HT-29 (cell line): ENCODE measurements at regions not wholly inside any gene's neighbourhood (a gene's known extent, or its start where the extent isn't known, plus 50 kb on each side); places are given as distances from the start of the nearest gene placed in this dataset.

Source experiments
- DNase-seq: peaks from one replicate; pipeline ENCODE4 v3.0.0-alpha.2; 2015; ENCODE audit warnings: low spot score

DNA sequence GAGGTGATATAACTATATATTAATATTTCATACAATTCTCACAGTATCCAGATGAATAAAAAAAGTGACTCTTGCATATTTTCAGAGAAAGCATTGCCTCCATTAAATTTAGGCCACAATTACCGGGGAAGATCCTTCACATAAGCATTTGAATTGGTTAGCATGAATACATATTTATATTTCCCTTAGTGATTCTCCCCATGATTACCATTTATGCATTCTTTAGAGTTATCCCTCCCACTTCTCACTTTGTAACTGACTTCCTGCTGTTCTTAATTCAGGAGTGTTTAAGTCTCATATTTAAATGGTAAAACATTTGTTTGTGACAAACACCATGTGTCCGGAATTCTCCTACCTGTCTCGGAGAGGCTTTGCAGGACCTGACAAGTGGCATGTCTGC is 523.4 kb downstream of the CCDC85A start:
- no peak for DNase-seq

DNA sequence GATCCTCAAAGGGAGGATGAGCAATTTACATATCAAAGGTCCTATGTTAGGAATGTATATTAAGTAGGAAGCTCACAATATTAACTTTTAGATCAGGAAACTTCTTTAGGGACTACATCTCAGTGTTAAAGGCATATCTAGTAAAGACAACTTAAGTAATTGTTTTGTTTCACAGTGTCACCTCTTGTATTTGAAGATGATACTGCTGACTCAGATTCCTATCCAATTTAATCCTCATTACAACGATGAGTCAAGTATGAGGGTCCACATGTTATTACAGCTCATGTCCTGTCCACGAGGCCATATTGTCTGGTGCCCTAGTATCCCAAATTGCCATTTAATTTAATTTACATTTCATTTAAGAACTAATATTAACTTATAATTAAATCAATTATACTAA is 523.9 kb downstream of the CCDC85A start:
- no peak for DNase-seq

DNA sequence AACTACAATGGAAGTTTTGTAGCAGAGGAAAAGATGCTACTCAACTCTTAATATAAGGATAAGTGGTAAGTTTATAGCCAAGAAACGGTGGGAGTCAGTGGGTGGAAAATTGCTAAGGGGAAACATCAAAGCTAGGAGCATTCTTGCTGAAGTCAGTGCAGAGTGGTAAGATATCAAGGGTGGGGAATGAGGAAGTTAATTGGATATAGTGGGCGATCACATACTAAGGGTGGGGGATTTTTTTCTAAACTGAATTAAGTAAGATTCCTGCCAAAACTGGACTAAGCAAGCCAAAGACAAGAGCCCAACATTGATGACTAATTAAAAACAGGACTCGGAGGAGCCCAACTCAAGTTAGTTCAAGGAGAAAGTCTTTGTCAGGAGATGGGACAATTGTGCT is 525.4 kb downstream of the CCDC85A start:
- no peak for DNase-seq

DNA sequence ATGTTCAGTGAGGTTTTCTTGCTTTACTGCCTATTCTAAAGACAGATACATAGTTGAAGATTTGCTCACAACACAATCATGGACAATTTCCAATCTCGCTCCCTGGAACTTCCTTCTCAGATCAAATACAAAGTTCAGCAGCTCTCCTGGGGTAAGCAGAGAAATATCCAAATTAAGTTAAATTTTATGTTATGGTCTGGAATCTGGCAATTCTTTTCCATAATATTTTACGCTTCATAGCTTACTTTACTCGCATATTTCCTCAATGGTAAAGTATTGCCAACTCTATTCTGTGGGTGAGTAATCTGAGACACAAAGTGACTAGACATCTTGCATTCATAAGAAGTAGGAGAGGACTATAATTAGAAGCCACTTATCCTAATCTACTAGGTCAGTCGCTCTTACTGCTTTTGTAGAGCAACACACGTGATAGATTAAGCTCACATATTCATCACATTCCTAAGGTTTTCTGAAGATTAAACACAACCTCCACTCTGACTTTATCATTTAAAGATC is 529.4 kb downstream of the CCDC85A start:
- no peak for DNase-seq

DNA sequence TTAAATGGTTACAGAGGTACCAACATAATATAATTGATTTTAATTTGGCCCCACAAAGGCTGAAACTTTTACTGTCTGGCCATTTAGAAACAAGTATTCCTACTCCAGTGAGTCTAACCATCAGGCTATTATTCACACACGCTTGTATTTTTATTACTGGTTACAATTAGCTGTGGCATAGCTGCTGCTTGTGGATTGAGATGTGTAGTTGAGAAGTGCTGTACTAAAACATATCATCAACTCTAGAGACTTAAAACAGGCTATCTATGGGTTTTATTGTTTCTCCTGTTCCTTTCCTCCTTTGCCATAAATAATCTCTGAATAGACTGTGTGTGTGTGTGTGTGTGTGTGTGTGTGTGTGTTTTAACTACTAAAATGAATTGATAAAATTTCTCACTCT is 530.2 kb downstream of the CCDC85A start:
- DNase-seq = no peak

DNA sequence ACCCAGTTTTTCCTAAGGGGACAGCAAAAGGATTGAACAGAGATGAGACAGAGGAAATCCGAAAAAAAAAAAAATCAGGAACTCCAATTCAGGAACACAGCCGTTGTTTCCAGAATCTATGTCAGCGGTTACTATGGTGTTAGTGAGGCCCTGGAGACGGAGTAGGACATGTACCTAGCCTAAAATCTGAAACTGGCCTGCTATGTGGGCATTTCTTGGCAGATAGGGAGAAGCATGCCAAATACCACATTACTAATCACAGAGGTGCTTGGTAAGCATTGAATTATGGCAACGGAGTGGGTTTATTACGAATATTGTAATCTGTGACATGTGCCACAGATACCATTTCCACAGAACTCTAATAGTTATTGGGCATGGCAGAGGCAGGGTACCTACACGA is 530.6 kb downstream of the CCDC85A start:
- DNase-seq = no peak

DNA sequence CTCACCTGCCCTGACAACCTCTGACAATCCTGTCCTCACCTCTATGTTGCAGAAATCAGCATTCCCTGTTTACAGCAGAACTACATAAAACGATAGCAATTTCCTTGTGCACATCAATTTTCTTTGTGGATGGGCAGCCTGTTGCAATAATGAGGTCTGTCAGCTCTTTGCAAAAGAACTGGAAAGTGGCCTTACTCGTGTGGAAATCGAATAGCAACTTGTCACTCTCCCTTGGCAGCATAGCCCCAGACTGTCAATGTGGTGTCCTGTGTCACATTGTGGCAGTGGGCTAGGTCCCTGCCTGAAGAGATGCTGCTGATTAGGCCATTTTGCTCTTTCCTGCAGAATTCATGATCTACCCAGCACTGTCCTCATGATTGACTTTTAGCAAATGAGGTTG is 531.9 kb downstream of the CCDC85A start:
- no peak for DNase-seq

DNA sequence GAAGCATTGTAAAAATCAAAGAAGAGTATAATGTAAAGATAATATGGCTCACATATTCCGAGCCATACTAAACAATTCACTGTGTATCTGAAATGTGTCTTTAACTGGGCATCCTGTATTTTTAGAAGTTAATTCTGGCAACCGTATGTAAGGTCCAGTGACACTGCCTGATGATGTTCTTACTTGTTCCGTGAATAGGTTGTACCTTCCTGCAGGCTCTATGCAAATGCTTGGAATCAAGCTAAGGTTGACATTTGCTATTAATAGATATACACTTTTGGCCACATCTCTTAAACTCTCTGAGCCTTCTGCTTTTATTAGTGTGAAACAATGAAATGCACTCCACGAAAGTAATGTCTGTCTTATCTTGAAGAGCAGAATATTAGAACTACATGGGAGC is 534.6 kb downstream of the CCDC85A start:
- DNase-seq = no peak

DNA sequence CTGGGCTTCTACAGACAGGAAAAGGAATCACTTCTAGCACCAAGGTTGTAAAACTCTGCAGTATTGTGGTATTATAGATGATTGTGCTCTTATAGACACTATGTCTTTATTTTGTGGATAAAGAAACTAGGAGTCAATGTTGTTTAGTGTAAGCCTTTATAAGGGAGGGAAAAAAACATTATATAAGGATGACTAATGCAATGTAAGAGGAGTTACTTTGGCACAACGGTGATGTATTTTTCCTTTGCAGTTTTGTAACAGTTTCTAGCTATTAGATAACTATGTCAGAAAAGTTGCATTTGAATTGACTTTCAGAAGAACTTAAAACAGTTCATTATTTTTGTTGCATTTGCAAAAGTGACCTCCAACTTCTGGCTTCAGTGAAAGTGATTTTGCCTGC is 545.4 kb downstream of the CCDC85A start:
- no peak for DNase-seq

DNA sequence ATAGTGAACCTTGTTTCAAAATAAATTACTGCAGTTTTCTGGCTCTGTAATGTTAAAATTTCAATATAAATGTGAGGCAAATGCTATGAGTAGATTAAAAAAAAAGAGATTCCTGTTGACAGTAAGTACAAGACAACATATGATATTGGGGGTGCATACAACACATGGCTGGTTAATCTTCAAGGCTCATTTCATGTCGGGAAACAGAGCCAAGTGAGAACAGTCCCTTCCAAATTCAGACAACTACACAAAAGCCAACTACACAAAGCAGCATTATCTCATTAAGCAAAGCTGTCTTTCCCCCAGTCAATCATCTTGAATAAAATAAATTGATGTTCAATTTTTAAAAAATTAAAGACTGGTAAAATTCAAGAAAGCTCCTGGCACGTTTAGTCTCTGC is 549.2 kb downstream of the CCDC85A start:
- DNase-seq = no peak

DNA sequence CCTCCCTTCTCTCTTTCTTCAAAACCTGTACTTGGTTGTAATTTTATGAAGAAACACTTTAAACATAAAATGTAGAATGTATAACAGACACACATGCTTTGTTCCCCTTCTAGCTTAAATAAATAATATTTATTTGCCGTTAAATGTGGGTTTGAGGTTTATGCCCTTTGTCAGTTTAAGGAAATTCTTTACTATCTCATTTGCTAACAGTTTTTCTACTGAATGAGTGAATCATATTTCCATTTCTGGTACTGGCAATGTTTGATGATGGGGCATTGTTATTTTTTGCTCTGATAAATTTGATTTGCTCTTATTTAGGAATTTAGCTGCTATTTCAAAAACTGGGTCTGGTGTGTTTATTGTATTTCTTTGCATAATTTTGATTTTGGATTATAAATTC is 555.6 kb downstream of the CCDC85A start:
- no peak for DNase-seq

DNA sequence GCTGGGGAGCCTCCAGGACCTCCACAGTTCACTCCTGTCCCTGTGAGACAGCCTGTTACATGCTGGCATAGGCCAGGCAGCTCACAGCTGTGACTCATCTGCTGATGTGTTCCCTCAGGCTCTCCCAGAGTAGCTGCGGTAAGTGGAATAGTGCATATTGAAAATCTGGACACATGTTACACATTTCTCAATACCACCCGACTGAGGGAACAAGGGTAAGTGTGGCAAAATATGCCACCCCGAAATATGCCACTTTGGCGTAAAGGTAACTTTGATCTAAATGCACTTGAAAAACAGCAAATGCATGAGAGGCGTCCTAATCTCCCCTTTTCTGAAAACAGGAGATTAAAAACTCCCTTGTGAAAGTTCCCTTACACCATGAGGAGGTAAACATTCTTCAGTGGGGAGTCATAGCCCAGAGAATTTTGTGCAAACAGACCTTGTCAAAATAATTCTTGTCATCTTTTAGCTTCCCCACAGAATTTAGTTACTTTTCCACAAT is 557.9 kb downstream of the CCDC85A start:
- no peak for DNase-seq

DNA sequence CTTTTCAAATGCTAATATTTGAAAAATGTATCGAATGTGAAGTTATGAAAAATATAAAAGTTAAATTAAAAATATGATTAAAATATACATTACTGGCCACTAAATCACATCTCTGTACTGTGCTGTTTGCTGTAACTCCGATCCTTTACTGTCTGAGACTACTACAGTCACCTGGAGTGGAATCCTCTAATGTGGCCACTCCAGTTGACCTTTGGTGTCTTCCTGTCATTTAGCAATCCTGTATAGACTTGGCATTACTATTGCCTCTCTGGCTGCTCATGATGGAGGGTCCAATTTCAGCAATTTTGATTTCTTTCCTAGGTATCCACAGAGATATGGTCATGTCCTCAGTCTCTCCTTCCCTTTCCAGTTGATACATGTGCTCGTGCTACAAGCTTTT is 560.0 kb downstream of the CCDC85A start:
- no peak for DNase-seq

DNA sequence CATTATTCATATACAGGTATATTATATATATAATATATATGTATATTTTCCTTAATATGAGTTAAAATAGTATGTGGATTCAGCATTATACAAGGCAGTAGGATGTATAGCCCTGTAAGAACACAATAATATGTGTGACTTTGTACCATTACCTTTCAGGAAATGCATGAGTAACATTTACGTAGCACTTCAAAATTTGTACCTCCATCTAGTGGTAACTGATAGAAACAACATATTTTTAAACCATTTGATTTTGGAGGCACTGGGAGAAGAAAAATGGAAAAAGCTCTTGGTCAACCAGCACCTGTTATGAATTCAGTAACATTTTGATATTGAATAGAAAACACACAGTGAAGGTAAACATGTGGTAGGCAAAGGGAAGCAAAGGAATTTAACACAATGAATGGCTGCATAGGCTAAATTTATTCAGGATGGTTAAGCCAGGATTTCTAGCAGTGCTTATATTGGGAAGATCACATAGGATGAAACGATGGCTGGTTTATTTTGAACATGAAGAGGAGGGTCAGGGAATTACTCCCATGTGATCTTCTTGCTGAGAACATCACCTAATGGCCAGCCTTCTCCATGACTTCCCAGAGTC is 565.5 kb downstream of the CCDC85A start:
- peak; percentile 27 for DNase-seq

DNA sequence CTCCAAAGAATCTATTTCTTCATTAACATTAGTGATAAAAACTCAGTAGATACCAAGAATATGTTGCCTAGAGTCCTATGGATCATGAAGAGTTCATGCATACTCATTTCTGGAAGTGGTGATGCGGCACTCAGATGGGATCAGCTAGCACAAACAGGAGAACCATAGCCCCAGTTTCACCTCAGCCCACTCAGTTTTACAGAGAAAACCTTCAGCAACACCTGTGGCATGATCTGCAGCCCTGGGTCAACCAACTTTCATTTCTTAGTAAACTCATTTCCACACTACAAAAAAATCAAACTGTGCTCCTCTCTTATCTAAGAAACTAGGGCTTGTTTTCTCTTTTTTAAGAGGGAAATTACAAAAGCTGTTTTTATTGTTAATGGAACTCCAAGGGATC is 569.4 kb downstream of the CCDC85A start:
- DNase-seq = no peak

DNA sequence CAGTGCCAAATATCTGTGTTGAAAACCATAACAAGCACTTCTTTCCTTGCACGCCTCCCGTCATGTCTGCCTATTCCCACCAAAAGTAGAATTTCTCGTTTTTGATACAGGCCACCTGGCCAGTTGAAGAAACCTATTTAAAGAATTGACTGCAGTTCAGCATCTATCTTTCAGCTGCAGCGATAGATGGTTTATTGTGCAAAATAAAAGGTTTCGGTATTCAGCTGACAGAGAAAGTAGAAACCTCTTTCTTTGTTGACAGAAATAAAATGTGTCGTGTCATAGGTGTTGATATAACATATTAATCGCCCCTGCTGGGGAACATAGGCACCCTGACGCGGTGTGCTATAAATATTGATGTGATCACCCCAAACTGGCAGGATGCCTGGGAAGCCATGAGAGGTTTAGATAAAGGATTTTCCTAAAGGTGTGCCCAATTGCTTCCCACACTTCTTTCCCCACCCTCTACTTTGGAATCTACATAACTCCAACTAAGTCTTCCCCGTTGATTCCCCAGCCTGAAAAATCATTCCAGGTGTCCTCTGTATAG is 570.4 kb downstream of the CCDC85A start:
- no peak for DNase-seq

DNA sequence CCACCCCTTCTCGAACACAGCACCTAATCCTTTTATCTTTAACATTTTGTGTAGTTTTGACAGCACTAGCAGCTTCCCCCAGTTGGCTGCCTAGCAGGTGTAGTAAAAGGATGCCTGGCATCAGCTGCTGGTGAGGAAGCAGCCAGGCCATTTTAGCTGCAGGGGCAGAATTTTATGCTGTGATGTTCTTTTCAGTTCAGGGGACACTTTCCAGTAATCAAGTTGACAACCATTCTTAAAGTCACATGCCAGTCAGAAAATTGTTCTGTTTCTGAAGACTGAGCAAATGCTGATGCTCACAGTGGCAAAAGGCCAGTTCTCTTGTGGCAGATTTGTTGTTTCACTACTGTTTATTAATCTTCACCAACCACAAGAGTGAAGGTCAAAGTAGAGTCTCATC is 570.8 kb downstream of the CCDC85A start:
- no peak for DNase-seq

DNA sequence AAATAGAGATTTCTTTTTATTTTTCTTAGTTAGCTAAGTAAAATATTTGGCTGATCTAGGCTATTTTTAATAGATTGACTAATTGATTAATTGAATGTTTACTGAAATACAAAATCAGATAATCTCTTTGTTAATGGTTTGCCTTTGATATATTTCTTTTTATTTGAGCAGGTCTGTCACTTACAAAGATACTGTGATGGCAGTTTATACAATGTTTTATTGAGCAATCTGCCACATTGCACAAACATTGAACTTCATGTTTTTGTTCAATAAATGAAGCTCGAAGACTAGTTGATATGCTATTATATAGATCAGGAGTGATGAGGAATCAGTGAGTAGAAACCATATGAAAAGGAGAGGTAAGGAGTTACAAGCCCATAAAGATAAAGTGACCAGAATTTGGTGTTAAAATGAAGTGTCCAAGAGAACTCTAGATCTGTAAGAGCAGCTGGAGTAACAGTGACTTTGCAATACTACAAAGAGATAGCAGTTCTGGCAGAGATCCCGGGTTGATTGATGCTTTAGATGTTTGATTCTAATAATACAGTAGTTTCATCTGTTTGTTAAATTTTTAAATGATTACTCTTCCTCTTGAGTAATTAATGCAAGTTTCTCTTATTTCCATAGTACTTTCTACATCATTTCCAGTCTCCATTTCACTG is 574.2 kb downstream of the CCDC85A start:
- no peak for DNase-seq

DNA sequence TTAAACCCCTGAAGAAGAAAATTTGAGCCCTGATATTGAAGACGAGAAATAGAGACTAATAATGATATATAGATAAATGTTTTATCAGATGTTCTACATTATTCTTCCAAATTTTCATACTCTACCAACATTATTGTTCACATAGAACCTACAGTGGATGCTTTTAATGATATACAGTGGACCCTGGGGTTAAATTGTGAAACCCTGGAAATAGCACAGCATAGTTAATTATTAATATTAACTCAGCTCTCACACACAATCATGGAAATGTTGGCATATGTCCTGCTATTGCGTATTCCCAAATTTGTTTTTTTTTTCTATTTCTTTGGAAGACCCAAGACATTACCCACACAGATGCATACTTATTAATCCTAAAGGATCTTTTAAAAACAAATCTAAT is 579.9 kb downstream of the CCDC85A start:
- no peak for DNase-seq

DNA sequence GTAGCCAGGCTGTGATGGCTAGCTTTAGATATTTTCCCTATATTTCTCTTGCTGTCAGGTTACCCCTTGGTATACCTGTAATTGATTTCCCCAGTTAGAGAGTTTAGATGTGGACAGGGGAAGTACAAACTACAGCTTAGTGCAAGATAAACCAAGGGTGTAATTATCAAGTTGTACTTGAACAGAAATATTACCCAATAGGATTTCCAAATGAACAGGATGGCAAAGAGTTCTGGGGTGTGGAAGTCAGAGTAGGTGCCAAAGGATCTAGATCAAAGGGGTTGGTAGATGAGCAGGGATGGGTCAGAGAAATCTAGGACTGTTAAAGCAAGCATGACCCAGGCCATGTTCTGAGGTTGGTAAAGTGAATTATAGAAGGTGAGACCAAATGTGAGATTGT is 585.2 kb downstream of the CCDC85A start:
- no peak for DNase-seq

DNA sequence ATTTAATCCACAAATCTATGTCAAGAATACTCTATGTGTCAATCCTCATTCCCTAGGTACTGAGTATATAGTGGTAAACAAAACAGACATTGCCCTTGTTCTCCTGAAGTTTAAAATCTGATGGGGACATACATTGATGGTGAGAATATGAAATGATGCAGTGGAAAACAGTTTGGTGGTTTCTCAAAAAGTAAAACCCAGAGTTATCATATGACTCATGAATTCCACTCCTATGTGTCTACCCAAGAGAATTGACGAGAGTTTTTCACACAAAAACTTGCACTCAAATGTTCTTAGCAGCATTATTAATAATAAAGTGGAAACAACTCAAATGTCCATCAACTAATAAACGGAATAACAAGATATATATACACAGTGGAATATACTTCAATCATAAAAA is 586.7 kb downstream of the CCDC85A start:
- no peak for DNase-seq

DNA sequence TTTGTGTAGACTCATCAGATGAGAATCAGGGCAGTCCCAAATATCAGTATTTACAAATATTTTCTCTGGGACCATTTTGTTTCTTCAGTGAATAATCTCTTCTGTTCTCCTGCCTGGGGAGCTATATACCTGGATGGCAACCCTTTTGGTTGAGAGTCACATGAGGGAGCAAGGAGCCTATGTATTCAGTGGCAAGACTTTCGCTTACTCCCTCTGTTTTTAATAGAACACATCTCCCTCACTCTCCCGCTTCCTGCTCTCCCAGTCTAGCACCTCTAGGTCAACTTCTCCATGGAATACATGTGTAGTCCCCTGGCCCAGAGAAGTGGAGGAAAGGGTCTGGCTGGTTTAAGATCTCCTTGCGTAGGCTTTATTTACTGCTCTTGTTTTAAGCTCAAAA is 600.3 kb downstream of the CCDC85A start:
- DNase-seq = no peak

DNA sequence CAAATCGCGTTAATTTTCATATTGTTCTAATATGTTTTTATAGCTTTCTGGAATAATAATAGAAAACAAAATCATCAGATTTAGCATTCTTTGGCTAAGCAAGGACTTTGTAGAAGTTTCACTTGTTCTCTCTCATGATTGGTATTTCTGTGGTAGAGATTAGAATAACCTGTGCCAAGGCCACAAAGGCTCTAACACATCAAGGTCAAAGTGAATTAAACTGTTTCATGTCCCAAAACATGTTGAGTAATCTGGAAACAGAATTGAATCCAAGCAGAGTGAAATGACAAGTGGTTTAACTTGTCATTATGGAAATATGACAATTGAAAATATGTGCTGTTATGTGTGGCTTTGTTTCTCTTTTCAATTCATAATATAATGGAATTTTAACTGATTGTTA is 617.4 kb downstream of the CCDC85A start:
- DNase-seq = no peak
